NCI-H2196 treated with DMSO at 0.1 percent for 48 hours (cell line): ENCODE measurements at regions not wholly inside any gene's neighbourhood (a gene's known extent, or its start where the extent isn't known, plus 50 kb on each side); places are given as distances from the start of the nearest gene placed in this dataset.

ENCODE experiments used
- DNase-seq: peaks from one replicate; lab custom pipeline; 2025; ENCODE audit not compliant: unreplicated experiment; lab: John Stamatoyannopoulos, UW

GRCh38 chr9:91040371-91041215 is 239.0 kb downstream of the SYK start:
- DNase-seq = no peak

GRCh38 chr9:91042024-91042423 is 240.4 kb downstream of the SYK start:
- no peak for DNase-seq

GRCh38 chr9:91042541-91042940 is 240.9 kb downstream of the SYK start:
- DNase-seq = no peak

GRCh38 chr9:91043056-91043810 is 241.6 kb downstream of the SYK start:
- DNase-seq = no peak

GRCh38 chr9:91043811-91044175 is 242.2 kb downstream of the SYK start:
- DNase-seq = no peak

- no peak for DNase-seq
Measured at GRCh38 chr9:91044354-91044753, 242.7 kb downstream of the SYK start.

GRCh38 chr9:91045041-91045440 is 243.4 kb downstream of the SYK start:
- DNase-seq = no peak

GRCh38 chr9:91047529-91047928 is 245.9 kb downstream of the SYK start:
- DNase-seq = no peak

GRCh38 chr9:91047993-91048607 is 246.5 kb downstream of the SYK start:
- DNase-seq = no peak

- no peak for DNase-seq
Measured at GRCh38 chr9:91048749-91049148, 247.1 kb downstream of the SYK start.

GRCh38 chr9:91053824-91054223 is 252.2 kb downstream of the SYK start:
- no peak for DNase-seq

GRCh38 chr9:91055845-91056244 is 254.2 kb downstream of the SYK start:
- DNase-seq = no peak

GRCh38 chr9:91056486-91056885 is 254.9 kb downstream of the SYK start:
- DNase-seq = no peak

- no peak for DNase-seq
Measured at GRCh38 chr9:91056917-91057316, 255.3 kb downstream of the SYK start.

GRCh38 chr9:91059713-91060112 is 258.1 kb downstream of the SYK start:
- DNase-seq = no peak

- DNase-seq = peak; percentile 83
Measured at GRCh38 chr9:91060520-91061343, 259.1 kb downstream of the SYK start.

GRCh38 chr9:91061506-91061905 is 259.9 kb downstream of the SYK start:
- DNase-seq = no peak

- DNase-seq = no peak
Measured at GRCh38 chr9:91062281-91062680, 260.7 kb downstream of the SYK start.

GRCh38 chr9:91063471-91063870 is 261.9 kb downstream of the SYK start:
- no peak for DNase-seq

- no peak for DNase-seq
Measured at GRCh38 chr9:91065231-91066041, 263.8 kb downstream of the SYK start.
